Loucy (cell line): ENCODE measurements at regions not wholly inside any gene's neighbourhood (a gene's known extent, or its start where the extent isn't known, plus 50 kb on each side); places are given as distances from the start of the nearest gene placed in this dataset.

ENCODE experiments used
- H2AFZ ChIP-seq: fragments of 200-600 bp; sonication (generic); 2 replicates; pipeline ENCODE4 v1.6.0; 2016; ENCODE audit warnings: antibody characterized with exemption, mild to moderate bottlenecking, low read length, moderate library complexity
- H3F3A ChIP-seq: fragments of 200-600 bp; 2 replicates; pipeline ENCODE4 v1.6.0; 2016; ENCODE audit warnings: antibody characterized with exemption, low read depth, mild to moderate bottlenecking
- H3K27me3 ChIP-seq: fragments of 200-600 bp; sonication (generic); 2 replicates; pipeline ENCODE4 v1.6.1; 2014; ENCODE audit warnings: low read length, mild to moderate bottlenecking; ENCODE audit not compliant: insufficient read depth, poor library complexity, severe bottlenecking
- H3K36me3 ChIP-seq: fragments of 200-600 bp; sonication (generic); 2 replicates; pipeline ENCODE4 v1.6.1; 2016; ENCODE audit warnings: low read length; ENCODE audit not compliant: insufficient read depth
- H3K4me1 ChIP-seq: fragments of 200-600 bp; sonication (generic); 2 replicates; pipeline ENCODE4 v1.5.1; 2014; ENCODE audit warnings: low read length, mild to moderate bottlenecking; ENCODE audit not compliant: insufficient read depth, poor library complexity, severe bottlenecking
- H3K4me2 ChIP-seq: fragments of 200-600 bp; sonication (generic); 2 replicates; pipeline ENCODE4 v1.6.0; 2014; ENCODE audit warnings: antibody characterized with exemption, low read length, low read depth, mild to moderate bottlenecking; ENCODE audit not compliant: poor library complexity, severe bottlenecking
- H3K4me3 ChIP-seq: fragments of 200-600 bp; sonication (generic); 2 replicates; pipeline ENCODE4 v1.5.1; 2014; ENCODE audit warnings: low read length, mild to moderate bottlenecking, mixed read lengths; ENCODE audit not compliant: poor library complexity, severe bottlenecking
- H3K79me2 ChIP-seq: fragments of 200-600 bp; sonication (generic); 2 replicates; pipeline ENCODE4 v1.6.1; 2014; ENCODE audit warnings: low read length; ENCODE audit not compliant: insufficient read depth
- H3K9ac ChIP-seq: fragments of 200-600 bp; sonication (generic); 2 replicates; pipeline ENCODE4 v1.6.0; 2014; ENCODE audit warnings: mild to moderate bottlenecking, low read depth, low read length, moderate library complexity; ENCODE audit not compliant: poor library complexity, severe bottlenecking
- H3K9me2 ChIP-seq: fragments of 200-600 bp; sonication (generic); replicated peaks from 2 replicates; pipeline ENCODE4 v1.6.1; 2016; ENCODE audit warnings: low read depth, low read length, mixed read lengths
- H3K9me3 ChIP-seq: fragments of 200-600 bp; sonication (generic); 2 replicates; pipeline ENCODE4 v1.6.1; 2014; ENCODE audit warnings: mild to moderate bottlenecking, antibody characterized with exemption, low read length, low read depth; ENCODE audit not compliant: insufficient read depth
- H4K20me1 ChIP-seq: fragments of 200-600 bp; sonication (generic); 2 replicates; pipeline ENCODE4 v1.6.0; 2014; ENCODE audit warnings: antibody characterized with exemption, low read length, mild to moderate bottlenecking; ENCODE audit not compliant: insufficient read depth, poor library complexity, severe bottlenecking
- CTCF ChIP-seq: fragments of 200-600 bp; sonication (generic); conservative IDR thresholded peaks from 2 replicates; pipeline ENCODE4 v1.5.1; 2014; ENCODE audit warnings: mild to moderate bottlenecking, antibody characterized with exemption, low read length
- EZH2phosphoT487 ChIP-seq: fragments of 200-600 bp; IDR thresholded peaks from 2 replicates; pipeline ENCODE4 v1.6.1; 2018; ENCODE audit warnings: antibody characterized with exemption, mild to moderate bottlenecking, moderate library complexity, borderline replicate concordance

- no peaks in the 10 kb centered on the region for H3K79me2 ChIP-seq
- no peak overlapping the region for H3K4me3 ChIP-seq
- H3K9me3 ChIP-seq = no peaks in the 10 kb centered on the region
- no peaks in the 10 kb centered on the region for H3K36me3 ChIP-seq
- no peaks in the 10 kb centered on the region for H3K9me2 ChIP-seq
- H4K20me1 ChIP-seq = no peaks in the 10 kb centered on the region
- no peaks in the 10 kb centered on the region for H3K27me3 ChIP-seq
- no peaks in the 10 kb centered on the region for H3K4me1 ChIP-seq
- H3F3A ChIP-seq = no peaks in the 10 kb centered on the region
- no peak for TF ChIP-seq CTCF
- TF ChIP-seq EZH2phosphoT487 = no peak
- no peak overlapping the region for H3K4me2 ChIP-seq
- H3K9ac ChIP-seq = no peak overlapping the region
- H2AFZ ChIP-seq = no peak overlapping the region
Measured at GRCh38 chr3:117886147-117886546, 1148.5 kb downstream of the IGSF11 start.

- no peak for TF ChIP-seq CTCF
- no peak for TF ChIP-seq EZH2phosphoT487
- H3K9me3 ChIP-seq = no peaks in the 10 kb centered on the region
- no peak overlapping the region for H2AFZ ChIP-seq
- no peak overlapping the region for H3K4me3 ChIP-seq
- H3K36me3 ChIP-seq = no peaks in the 10 kb centered on the region
- no peaks in the 10 kb centered on the region for H3F3A ChIP-seq
- H4K20me1 ChIP-seq = no peaks in the 10 kb centered on the region
- no peak overlapping the region for H3K4me2 ChIP-seq
- H3K4me1 ChIP-seq = no peaks in the 10 kb centered on the region
- H3K9ac ChIP-seq = no peak overlapping the region
- no peaks in the 10 kb centered on the region for H3K79me2 ChIP-seq
- no peaks in the 10 kb centered on the region for H3K9me2 ChIP-seq
- H3K27me3 ChIP-seq = no peaks in the 10 kb centered on the region
Measured at GRCh38 chr3:117887031-117887430, 1147.6 kb downstream of the IGSF11 start.

GRCh38 chr3:117887901-117888300 is 1146.7 kb downstream of the IGSF11 start:
- no peak overlapping the region for H3K4me2 ChIP-seq
- no peaks in the 10 kb centered on the region for H3K9me2 ChIP-seq
- H3K9ac ChIP-seq = no peak overlapping the region
- H3K4me3 ChIP-seq = no peak overlapping the region
- no peaks in the 10 kb centered on the region for H3K36me3 ChIP-seq
- H3F3A ChIP-seq = no peaks in the 10 kb centered on the region
- no peaks in the 10 kb centered on the region for H3K79me2 ChIP-seq
- no peak overlapping the region for H2AFZ ChIP-seq
- no peaks in the 10 kb centered on the region for H3K4me1 ChIP-seq
- TF ChIP-seq EZH2phosphoT487 = no peak
- no peak for TF ChIP-seq CTCF
- H3K27me3 ChIP-seq = no peaks in the 10 kb centered on the region
- H3K9me3 ChIP-seq = no peaks in the 10 kb centered on the region
- no peaks in the 10 kb centered on the region for H4K20me1 ChIP-seq
